Activated CD4-positive, alpha-beta T cell treated with anti-CD3 and anti-CD28 coated beads for 36 hours (primary cell): ENCODE measurements at regions not wholly inside any gene's neighbourhood (a gene's known extent, or its start where the extent isn't known, plus 50 kb on each side); places are given as distances from the start of the nearest gene placed in this dataset.
"Not testable (repeated sequence)": the region's sequence is repeated elsewhere in the genome, so short reads cannot be mapped to it uniquely, and the experiment has no call there.

Experiments
- ATAC-seq: fragments of 200-7000 bp; cut with Tn5 transposase; one replicate; pipeline ENCODE4 v1.10.0; 2021; ENCODE audit warnings: mild to moderate bottlenecking, moderate library complexity
- CTCF ChIA-PET: fragments of 350-600 bp; sonication (Branson Sonifier 250); formaldehyde crosslinking; loops from one replicate; lab custom pipeline; 2021; ENCODE audit warnings: antibody characterized with exemption; lab: Charles Lee
- POLR2A ChIA-PET: fragments of 350-600 bp; sonication (Branson Sonifier 250); formaldehyde crosslinking; loops from one replicate; lab custom pipeline; 2021; ENCODE audit warnings: antibody characterized with exemption, inconsistent platforms; lab: Charles Lee
- DNase-seq: peaks from one replicate; pipeline ENCODE4 v3.0.0-alpha.2; 2020
- H3K27ac Mint-ChIP-seq: one replicate; pipeline ENCODE4 v1.8.0; 2021; ENCODE audit warnings: mixed read lengths
- H3K27me3 Mint-ChIP-seq: one replicate; pipeline ENCODE4 v1.8.0; 2021; ENCODE audit warnings: mixed read lengths
- H3K36me3 Mint-ChIP-seq: one replicate; pipeline ENCODE4 v1.8.0; 2021; ENCODE audit warnings: low read depth, mixed read lengths
- H3K4me1 Mint-ChIP-seq: one replicate; pipeline ENCODE4 v1.8.0; 2021; ENCODE audit warnings: mixed read lengths
- H3K4me3 Mint-ChIP-seq: one replicate; pipeline ENCODE4 v1.8.0; 2021; ENCODE audit warnings: mild to moderate bottlenecking, moderate library complexity, mixed read lengths
- H3K9me3 Mint-ChIP-seq: one replicate; pipeline ENCODE4 v1.8.0; 2021; ENCODE audit warnings: low read depth, mixed read lengths
- intact Hi-C, 2 experiments: fragments of 100-400 bp; cut with DNase I in 1 of 2; cut with micrococcal nuclease in 1 of 2; formaldehyde crosslinking; loops; one replicate each; pipeline versions ENCODE4 v1.14.2 to v1.15.1; 2022 to 2024; cut with DNase I, micrococcal nuclease

GRCh38 chr9:25206027-25206426 is 472.2 kb downstream of the TUSC1 start:
- no peak overlapping the region for H3K27ac Mint-ChIP-seq
- DNase-seq (no peak), ATAC-seq (no peak)
- no peak overlapping the region for H3K4me3 Mint-ChIP-seq
- ChIA-PET POLR2A (no interaction called here), CTCF (no interaction called here)
- H3K36me3 Mint-ChIP-seq, result no peaks in the 10 kb centered on the region
- H3K27me3 Mint-ChIP-seq, result no peaks in the 10 kb centered on the region
- intact Hi-C loops, result no loop called here
- H3K9me3 Mint-ChIP-seq, result peaks cover 28% of the 10 kb centered on the region
- no peaks in the 10 kb centered on the region for H3K4me1 Mint-ChIP-seq

- ChIA-PET POLR2A (no interaction called here), CTCF (no interaction called here)
- no peaks in the 10 kb centered on the region for H3K4me1 Mint-ChIP-seq
- no peaks in the 10 kb centered on the region for H3K27me3 Mint-ChIP-seq
- intact Hi-C loops, result no loop called here
- H3K4me3 Mint-ChIP-seq, result no peak overlapping the region
- H3K9me3 Mint-ChIP-seq, result peaks cover 30% of the 10 kb centered on the region
- ATAC-seq (no peak), DNase-seq (no peak)
- H3K27ac Mint-ChIP-seq, result no peak overlapping the region
- no peaks in the 10 kb centered on the region for H3K36me3 Mint-ChIP-seq
These were observed 473.0 kb downstream of the TUSC1 start for GRCh38 chr9:25205285-25205684.

- no peak for DNase-seq
- ChIA-PET CTCF (no interaction called here), POLR2A (no interaction called here)
- Mint-ChIP-seq H3K36me3 (no peaks in the 10 kb centered on the region), H3K4me3 (no peak overlapping the region), H3K4me1 (no peaks in the 10 kb centered on the region), H3K27me3 (no peaks in the 10 kb centered on the region), H3K27ac (no peak overlapping the region), H3K9me3 (peaks cover 21% of the 10 kb centered on the region)
- ATAC-seq, result no peak
- intact Hi-C loops, result no loop called here
These were observed 500.4 kb downstream of the TUSC1 start for GRCh38 chr9:25177858-25178257.

GRCh38 chr9:25129537-25129936 is 548.7 kb downstream of the TUSC1 start:
- no peaks in the 10 kb centered on the region for H3K4me1 Mint-ChIP-seq
- H3K36me3 Mint-ChIP-seq, result no peaks in the 10 kb centered on the region
- H3K27me3 Mint-ChIP-seq, result no peaks in the 10 kb centered on the region
- ATAC-seq (no peak), DNase-seq (no peak)
- no peak overlapping the region for H3K27ac Mint-ChIP-seq
- intact Hi-C loops, result no loop called here
- ChIA-PET CTCF (no interaction called here), POLR2A (no interaction called here)
- H3K4me3 Mint-ChIP-seq, result no peak overlapping the region
- H3K9me3 Mint-ChIP-seq, result peaks cover 6% of the 10 kb centered on the region

GRCh38 chr9:25121811-25122210 is 556.4 kb downstream of the TUSC1 start:
- Mint-ChIP-seq H3K27me3 (no peaks in the 10 kb centered on the region), H3K4me3 (no peak overlapping the region), H3K27ac (no peak overlapping the region), H3K9me3 (peaks cover 17% of the 10 kb centered on the region), H3K4me1 (no peaks in the 10 kb centered on the region), H3K36me3 (no peaks in the 10 kb centered on the region)
- intact Hi-C loops, result no loop called here
- ATAC-seq (no peak), DNase-seq (no peak)
- ChIA-PET CTCF (no interaction called here), POLR2A (no interaction called here)

GRCh38 chr9:25119041-25119440 is 559.2 kb downstream of the TUSC1 start:
- H3K36me3 Mint-ChIP-seq, result no peaks in the 10 kb centered on the region
- H3K27me3 Mint-ChIP-seq, result no peaks in the 10 kb centered on the region
- peaks cover 18% of the 10 kb centered on the region for H3K9me3 Mint-ChIP-seq
- no peaks in the 10 kb centered on the region for H3K4me1 Mint-ChIP-seq
- no peak for ATAC-seq
- no peak for DNase-seq
- intact Hi-C loops, result no loop called here
- no peak overlapping the region for H3K4me3 Mint-ChIP-seq
- POLR2A ChIA-PET, result no interaction called here
- CTCF ChIA-PET, result no interaction called here
- no peak overlapping the region for H3K27ac Mint-ChIP-seq

- H3K27me3 Mint-ChIP-seq, result no peaks in the 10 kb centered on the region
These were observed 560.5 kb downstream of the TUSC1 start for GRCh38 chr9:25117791-25118190.

GRCh38 chr9:25102204-25102603 is 556.5 kb upstream of the IZUMO3 start:
- H3K27ac Mint-ChIP-seq, DNase-seq, POLR2A ChIA-PET, H3K4me1 Mint-ChIP-seq, intact Hi-C loops, CTCF ChIA-PET, H3K27me3 Mint-ChIP-seq, H3K4me3 Mint-ChIP-seq, H3K36me3 Mint-ChIP-seq, ATAC-seq: not testable (repeated sequence)
- peaks cover 21% of the 10 kb centered on the region for H3K9me3 Mint-ChIP-seq

More at GRCh38 chr9:25117791-25118190, 560.5 kb downstream of the TUSC1 start:
- DNase-seq (no peak), ATAC-seq (no peak)
- H3K4me1 Mint-ChIP-seq, result no peaks in the 10 kb centered on the region
- ChIA-PET POLR2A (no interaction called here), CTCF (no interaction called here)
- no peak overlapping the region for H3K4me3 Mint-ChIP-seq
- intact Hi-C loops, result no loop called here
- H3K27ac Mint-ChIP-seq, result no peak overlapping the region
- peaks cover 14% of the 10 kb centered on the region for H3K9me3 Mint-ChIP-seq
- H3K36me3 Mint-ChIP-seq, result no peaks in the 10 kb centered on the region

- H3K27ac Mint-ChIP-seq, result no peak overlapping the region
- intact Hi-C loops, result no loop called here
- CTCF ChIA-PET, result no interaction called here
- POLR2A ChIA-PET, result no interaction called here
- H3K4me1 Mint-ChIP-seq, result no peaks in the 10 kb centered on the region
- no peaks in the 10 kb centered on the region for H3K27me3 Mint-ChIP-seq
- H3K4me3 Mint-ChIP-seq, result no peak overlapping the region
- no peak for DNase-seq
- H3K36me3 Mint-ChIP-seq, result no peaks in the 10 kb centered on the region
- peaks cover 7% of the 10 kb centered on the region for H3K9me3 Mint-ChIP-seq
- ATAC-seq, result no peak
These were observed 548.8 kb upstream of the IZUMO3 start for GRCh38 chr9:25094518-25094917.

GRCh38 chr9:25078202-25078601 is 532.5 kb upstream of the IZUMO3 start:
- Mint-ChIP-seq H3K27ac (no peak overlapping the region), H3K9me3 (peaks cover 9% of the 10 kb centered on the region), H3K36me3 (no peaks in the 10 kb centered on the region), H3K4me3 (no peak overlapping the region), H3K4me1 (no peaks in the 10 kb centered on the region), H3K27me3 (no peaks in the 10 kb centered on the region)
- intact Hi-C loops, result no loop called here
- no peak for DNase-seq
- ChIA-PET POLR2A (no interaction called here), CTCF (no interaction called here)
- no peak for ATAC-seq

GRCh38 chr9:25048098-25048724 is 502.5 kb upstream of the IZUMO3 start:
- ChIA-PET POLR2A (no interaction called here), CTCF (no interaction called here)
- no peaks in the 10 kb centered on the region for H3K27me3 Mint-ChIP-seq
- no peaks in the 10 kb centered on the region for H3K4me1 Mint-ChIP-seq
- ATAC-seq (no peak), DNase-seq (no peak)
- H3K27ac Mint-ChIP-seq, result no peak overlapping the region
- H3K9me3 Mint-ChIP-seq, result peaks cover 4% of the 10 kb centered on the region
- no peaks in the 10 kb centered on the region for H3K36me3 Mint-ChIP-seq
- intact Hi-C loops, result no loop called here
- no peak overlapping the region for H3K4me3 Mint-ChIP-seq

- CTCF ChIA-PET, ATAC-seq, DNase-seq, intact Hi-C loops, H3K27ac Mint-ChIP-seq, H3K27me3 Mint-ChIP-seq, H3K4me1 Mint-ChIP-seq, H3K9me3 Mint-ChIP-seq, H3K36me3 Mint-ChIP-seq, H3K4me3 Mint-ChIP-seq, POLR2A ChIA-PET: not testable (repeated sequence)
These were observed 499.8 kb upstream of the IZUMO3 start for GRCh38 chr9:25045469-25045868.

- no peak overlapping the region for H3K4me3 Mint-ChIP-seq
- peaks cover 11% of the 10 kb centered on the region for H3K9me3 Mint-ChIP-seq
- intact Hi-C loops, result no loop called here
- ChIA-PET POLR2A (no interaction called here), CTCF (no interaction called here)
- no peaks in the 10 kb centered on the region for H3K36me3 Mint-ChIP-seq
- H3K4me1 Mint-ChIP-seq, result no peaks in the 10 kb centered on the region
- H3K27me3 Mint-ChIP-seq, result no peaks in the 10 kb centered on the region
- H3K27ac Mint-ChIP-seq, result no peak overlapping the region
- DNase-seq, result no peak
- no peak for ATAC-seq
These were observed 484.0 kb upstream of the IZUMO3 start for GRCh38 chr9:25029743-25030142.
